DND-41 (cell line): ENCODE measurements at regions not wholly inside any gene's neighbourhood (a gene's known extent, or its start where the extent isn't known, plus 50 kb on each side); places are given as distances from the start of the nearest gene placed in this dataset.

Experiments
- CTCF ChIP-seq: IDR thresholded peaks from 2 replicates; pipeline ENCODE4 v1.5.1; 2012; ENCODE audit warnings: borderline replicate concordance, low read length, moderate library complexity, mild to moderate bottlenecking; ENCODE audit not compliant: poor library complexity, severe bottlenecking; ENCODE audit errors: extremely low read depth
- EZH2 ChIP-seq: IDR thresholded peaks from 3 replicates; pipeline ENCODE4 v1.6.1; 2012; ENCODE audit warnings: borderline replicate concordance, low read depth, mild to moderate bottlenecking, moderate library complexity, low read length, inconsistent platforms; ENCODE audit not compliant: severe bottlenecking

GRCh38 chr13:86585835-86586234 is 786.6 kb upstream of the SLITRK6 start:
- TF ChIP-seq CTCF, result no peak
- TF ChIP-seq EZH2, result no peak
